Activated CD4-positive, alpha-beta T cell treated with anti-CD3 and anti-CD28 coated beads for 36 hours (primary cell): ENCODE measurements at regions not wholly inside any gene's neighbourhood (a gene's known extent, or its start where the extent isn't known, plus 50 kb on each side); places are given as distances from the start of the nearest gene placed in this dataset.

ENCODE experiments used
- ATAC-seq: fragments of 200-7000 bp; cut with Tn5 transposase; one replicate; pipeline ENCODE4 v1.10.0; 2021; ENCODE audit warnings: mild to moderate bottlenecking, moderate library complexity
- CTCF ChIA-PET: fragments of 350-600 bp; sonication (Branson Sonifier 250); formaldehyde crosslinking; loops from one replicate; lab custom pipeline; 2021; ENCODE audit warnings: antibody characterized with exemption; lab: Charles Lee
- POLR2A ChIA-PET: fragments of 350-600 bp; sonication (Branson Sonifier 250); formaldehyde crosslinking; loops from one replicate; lab custom pipeline; 2021; ENCODE audit warnings: antibody characterized with exemption, inconsistent platforms; lab: Charles Lee
- DNase-seq: peaks from one replicate; pipeline ENCODE4 v3.0.0-alpha.2; 2020
- H3K27ac Mint-ChIP-seq: one replicate; pipeline ENCODE4 v1.8.0; 2021; ENCODE audit warnings: mixed read lengths
- H3K27me3 Mint-ChIP-seq: one replicate; pipeline ENCODE4 v1.8.0; 2021; ENCODE audit warnings: mixed read lengths
- H3K36me3 Mint-ChIP-seq: one replicate; pipeline ENCODE4 v1.8.0; 2021; ENCODE audit warnings: low read depth, mixed read lengths
- H3K4me1 Mint-ChIP-seq: one replicate; pipeline ENCODE4 v1.8.0; 2021; ENCODE audit warnings: mixed read lengths
- H3K4me3 Mint-ChIP-seq: one replicate; pipeline ENCODE4 v1.8.0; 2021; ENCODE audit warnings: mild to moderate bottlenecking, moderate library complexity, mixed read lengths
- H3K9me3 Mint-ChIP-seq: one replicate; pipeline ENCODE4 v1.8.0; 2021; ENCODE audit warnings: low read depth, mixed read lengths
- intact Hi-C, 2 experiments: fragments of 100-400 bp; cut with DNase I in 1 of 2; cut with micrococcal nuclease in 1 of 2; formaldehyde crosslinking; loops; one replicate each; pipeline versions ENCODE4 v1.14.2 to v1.15.1; 2022 to 2024; cut with DNase I, micrococcal nuclease

GRCh38 chr20:21936720-21937380 is 231.4 kb downstream of the PAX1 start:
- no peak for ATAC-seq
- intact Hi-C loops: no loop called here
- Mint-ChIP-seq H3K9me3 (peaks cover 5% of the 10 kb centered on the region), H3K4me1 (no peaks in the 10 kb centered on the region), H3K27ac (no peak overlapping the region), H3K4me3 (no peak overlapping the region), H3K27me3 (no peaks in the 10 kb centered on the region), H3K36me3 (no peaks in the 10 kb centered on the region)
- DNase-seq: no peak
- POLR2A ChIA-PET: no interaction called here
- CTCF ChIA-PET: no interaction called here

GRCh38 chr20:21936261-21936660 is 230.8 kb downstream of the PAX1 start:
- H3K9me3 Mint-ChIP-seq: peaks cover 4% of the 10 kb centered on the region
- intact Hi-C loops: no loop called here
- ChIA-PET POLR2A (no interaction called here), CTCF (no interaction called here)
- no peaks in the 10 kb centered on the region for H3K27me3 Mint-ChIP-seq
- ATAC-seq (no peak), DNase-seq (no peak)
- no peaks in the 10 kb centered on the region for H3K4me1 Mint-ChIP-seq
- no peaks in the 10 kb centered on the region for H3K36me3 Mint-ChIP-seq
- H3K4me3 Mint-ChIP-seq: no peak overlapping the region
- no peak overlapping the region for H3K27ac Mint-ChIP-seq

- ATAC-seq (no peak), DNase-seq (no peak)
- H3K4me1 Mint-ChIP-seq: no peaks in the 10 kb centered on the region
- CTCF ChIA-PET: no interaction called here
- H3K36me3 Mint-ChIP-seq: no peaks in the 10 kb centered on the region
- H3K27ac Mint-ChIP-seq: no peak overlapping the region
- POLR2A ChIA-PET: no interaction called here
- no peak overlapping the region for H3K4me3 Mint-ChIP-seq
- peaks cover 2% of the 10 kb centered on the region for H3K9me3 Mint-ChIP-seq
- intact Hi-C loops: no loop called here
- H3K27me3 Mint-ChIP-seq: no peaks in the 10 kb centered on the region
Observed at GRCh38 chr20:21933526-21933925, 228.1 kb downstream of the PAX1 start.

- H3K36me3 Mint-ChIP-seq: no peaks in the 10 kb centered on the region
- intact Hi-C loops: no loop called here
- no peaks in the 10 kb centered on the region for H3K4me1 Mint-ChIP-seq
- no peak overlapping the region for H3K27ac Mint-ChIP-seq
- CTCF ChIA-PET: no interaction called here
- DNase-seq (no peak), ATAC-seq (no peak)
- POLR2A ChIA-PET: no interaction called here
- H3K4me3 Mint-ChIP-seq: no peak overlapping the region
- H3K9me3 Mint-ChIP-seq: peaks cover 21% of the 10 kb centered on the region
- H3K27me3 Mint-ChIP-seq: no peaks in the 10 kb centered on the region
Observed at GRCh38 chr20:21921251-21921650, 215.8 kb downstream of the PAX1 start.

GRCh38 chr20:21920211-21920610 is 214.7 kb downstream of the PAX1 start:
- ChIA-PET POLR2A (no interaction called here), CTCF (interaction anchor here (0.6 kb wide), 1 partner anchor 217 kb away, joined by 4 read pairs; no protein-coding TSS in a partner anchor)
- ATAC-seq: no peak
- no peak overlapping the region for H3K4me3 Mint-ChIP-seq
- peaks cover 24% of the 10 kb centered on the region for H3K9me3 Mint-ChIP-seq
- intact Hi-C loops: no loop called here
- no peak overlapping the region for H3K27ac Mint-ChIP-seq
- no peaks in the 10 kb centered on the region for H3K27me3 Mint-ChIP-seq
- no peaks in the 10 kb centered on the region for H3K36me3 Mint-ChIP-seq
- H3K4me1 Mint-ChIP-seq: no peaks in the 10 kb centered on the region
- no peak for DNase-seq

GRCh38 chr20:21918398-21918797 is 212.9 kb downstream of the PAX1 start:
- H3K27me3 Mint-ChIP-seq: no peaks in the 10 kb centered on the region
- no peak overlapping the region for H3K27ac Mint-ChIP-seq
- no peaks in the 10 kb centered on the region for H3K4me1 Mint-ChIP-seq
- H3K36me3 Mint-ChIP-seq: no peaks in the 10 kb centered on the region
- H3K9me3 Mint-ChIP-seq: peaks cover 18% of the 10 kb centered on the region
- ChIA-PET CTCF (no interaction called here), POLR2A (no interaction called here)
- intact Hi-C loops: no loop called here
- DNase-seq (no peak), ATAC-seq (no peak)
- no peak overlapping the region for H3K4me3 Mint-ChIP-seq

GRCh38 chr20:21902391-21902790 is 196.9 kb downstream of the PAX1 start:
- H3K27me3 Mint-ChIP-seq: no peaks in the 10 kb centered on the region
- ChIA-PET POLR2A (no interaction called here), CTCF (no interaction called here)
- H3K36me3 Mint-ChIP-seq: no peaks in the 10 kb centered on the region
- no peaks in the 10 kb centered on the region for H3K4me1 Mint-ChIP-seq
- no peak overlapping the region for H3K27ac Mint-ChIP-seq
- ATAC-seq: no peak
- no peak overlapping the region for H3K4me3 Mint-ChIP-seq
- DNase-seq: no peak
- intact Hi-C loops: no loop called here
- peaks cover 8% of the 10 kb centered on the region for H3K9me3 Mint-ChIP-seq

GRCh38 chr20:21901470-21902275 is 196.2 kb downstream of the PAX1 start:
- Mint-ChIP-seq H3K9me3 (peaks cover 8% of the 10 kb centered on the region), H3K27ac (no peak overlapping the region), H3K4me1 (no peaks in the 10 kb centered on the region), H3K4me3 (no peak overlapping the region), H3K27me3 (no peaks in the 10 kb centered on the region), H3K36me3 (no peaks in the 10 kb centered on the region)
- no peak for ATAC-seq
- POLR2A ChIA-PET: no interaction called here
- DNase-seq: no peak
- CTCF ChIA-PET: no interaction called here
- intact Hi-C loops: loop anchor here in 1 of 2 experiments (1.0 kb wide), 1 partner anchor 9 kb away; no protein-coding TSS in a partner anchor

GRCh38 chr20:21900431-21900830 is 195.0 kb downstream of the PAX1 start:
- Mint-ChIP-seq H3K36me3 (no peaks in the 10 kb centered on the region), H3K9me3 (peaks cover 8% of the 10 kb centered on the region), H3K27me3 (no peaks in the 10 kb centered on the region), H3K4me3 (no peak overlapping the region), H3K4me1 (no peaks in the 10 kb centered on the region), H3K27ac (no peak overlapping the region)
- intact Hi-C loops: no loop called here
- ChIA-PET CTCF (no interaction called here), POLR2A (no interaction called here)
- ATAC-seq (no peak), DNase-seq (no peak)

- Mint-ChIP-seq H3K9me3 (peaks cover 7% of the 10 kb centered on the region), H3K27ac (no peak overlapping the region), H3K4me3 (no peak overlapping the region), H3K27me3 (no peaks in the 10 kb centered on the region), H3K36me3 (no peaks in the 10 kb centered on the region), H3K4me1 (no peaks in the 10 kb centered on the region)
- intact Hi-C loops: no loop called here
- ATAC-seq (no peak), DNase-seq (no peak)
- POLR2A ChIA-PET: no interaction called here
- CTCF ChIA-PET: no interaction called here
Observed at GRCh38 chr20:21874921-21875320, 169.5 kb downstream of the PAX1 start.

- Mint-ChIP-seq H3K27ac (no peak overlapping the region), H3K4me1 (no peaks in the 10 kb centered on the region), H3K4me3 (no peak overlapping the region), H3K27me3 (no peaks in the 10 kb centered on the region), H3K9me3 (peaks cover 7% of the 10 kb centered on the region), H3K36me3 (no peaks in the 10 kb centered on the region)
- no peak for DNase-seq
- intact Hi-C loops: no loop called here
- no peak for ATAC-seq
- CTCF ChIA-PET: interaction anchor here (0.6 kb wide), 1 partner anchor 114 kb away, joined by 3 read pairs; no protein-coding TSS in a partner anchor
- POLR2A ChIA-PET: no interaction called here
Observed at GRCh38 chr20:21874127-21874526, 168.7 kb downstream of the PAX1 start.

- intact Hi-C loops: no loop called here
- Mint-ChIP-seq H3K27me3 (no peaks in the 10 kb centered on the region), H3K36me3 (no peaks in the 10 kb centered on the region), H3K4me1 (no peaks in the 10 kb centered on the region), H3K4me3 (no peak overlapping the region), H3K27ac (no peak overlapping the region), H3K9me3 (peaks cover 7% of the 10 kb centered on the region)
- CTCF ChIA-PET: no interaction called here
- POLR2A ChIA-PET: no interaction called here
- DNase-seq (no peak), ATAC-seq (no peak)
Observed at GRCh38 chr20:21873291-21873690, 167.8 kb downstream of the PAX1 start.
